ENCODE measurements at regions not wholly inside any gene's neighbourhood (a gene's known extent, or its start where the extent isn't known, plus 50 kb on each side); places are given as distances from the start of the nearest gene placed in this dataset.

- Histone ChIP-seq H3K9me3 (ENCODE audit: control insufficient read depth, low read length) (no peaks in the 10 kb centered on the region), H3K4me3 (ENCODE audit: insufficient read depth, low read depth, low read length, poor library complexity, severe bottlenecking) (no peak overlapping the region), H3K36me3 (ENCODE audit: control insufficient read depth, insufficient read depth, low read length) (no peaks in the 10 kb centered on the region), H3K4me1 (ENCODE audit: control insufficient read depth, insufficient read depth, low read length, poor library complexity, severe bottlenecking) (no peaks in the 10 kb centered on the region), H3K27me3 (replicated peaks; ENCODE audit: control insufficient read depth, insufficient read depth, low read length, poor library complexity, severe bottlenecking) (no peaks in the 10 kb centered on the region), H3K27ac (ENCODE audit: insufficient read depth, low read length, poor library complexity, severe bottlenecking) (no peak overlapping the region)
- DNase-seq: no peak
Observed at GRCh38 chr13:89733829-89734228, 1613.7 kb upstream of the MIR17HG start.

DNA sequence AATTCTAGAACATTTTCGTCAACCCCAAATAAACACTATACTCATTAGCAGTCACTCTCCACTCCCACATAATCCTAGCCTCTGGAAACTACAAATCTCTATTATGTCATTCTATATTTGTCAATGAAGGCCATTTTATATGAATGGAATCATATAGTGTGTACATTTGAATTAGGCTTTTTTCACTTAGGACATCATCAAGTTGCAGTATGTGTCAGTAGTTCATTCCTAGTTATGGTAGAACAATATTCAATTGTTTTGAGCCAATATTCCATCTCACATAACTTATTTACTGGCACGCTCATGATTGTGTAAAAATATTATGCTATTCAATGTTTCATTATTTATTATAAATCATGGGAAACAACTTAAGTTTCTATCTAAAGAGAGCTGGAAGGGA is 1610.4 kb upstream of the MIR17HG start:
- Histone ChIP-seq H3K4me3 (ENCODE audit: insufficient read depth, low read depth, low read length, poor library complexity, severe bottlenecking) (no peak overlapping the region), H3K4me1 (ENCODE audit: control insufficient read depth, insufficient read depth, low read length, poor library complexity, severe bottlenecking) (no peaks in the 10 kb centered on the region), H3K9me3 (ENCODE audit: control insufficient read depth, low read length) (no peaks in the 10 kb centered on the region), H3K27me3 (replicated peaks; ENCODE audit: control insufficient read depth, insufficient read depth, low read length, poor library complexity, severe bottlenecking) (no peaks in the 10 kb centered on the region), H3K27ac (ENCODE audit: insufficient read depth, low read length, poor library complexity, severe bottlenecking) (no peak overlapping the region), H3K36me3 (ENCODE audit: control insufficient read depth, insufficient read depth, low read length) (no peaks in the 10 kb centered on the region)
- DNase-seq: no peak

GRCh38 chr13:89738072-89738471 is 1609.4 kb upstream of the MIR17HG start:
- no peak overlapping the region for H3K27ac ChIP-seq (ENCODE audit: insufficient read depth, low read length, poor library complexity, severe bottlenecking)
- no peak overlapping the region for H3K4me3 ChIP-seq (ENCODE audit: insufficient read depth, low read depth, low read length, poor library complexity, severe bottlenecking)
- H3K9me3 ChIP-seq (ENCODE audit: control insufficient read depth, low read length): no peaks in the 10 kb centered on the region
- no peak for DNase-seq
- no peaks in the 10 kb centered on the region for H3K27me3 ChIP-seq (replicated peaks; ENCODE audit: control insufficient read depth, insufficient read depth, low read length, poor library complexity, severe bottlenecking)
- H3K36me3 ChIP-seq (ENCODE audit: control insufficient read depth, insufficient read depth, low read length): no peaks in the 10 kb centered on the region
- no peaks in the 10 kb centered on the region for H3K4me1 ChIP-seq (ENCODE audit: control insufficient read depth, insufficient read depth, low read length, poor library complexity, severe bottlenecking)

- no peaks in the 10 kb centered on the region for H3K27me3 ChIP-seq (replicated peaks; ENCODE audit: control insufficient read depth, insufficient read depth, low read length, poor library complexity, severe bottlenecking)
- no peaks in the 10 kb centered on the region for H3K4me1 ChIP-seq (ENCODE audit: control insufficient read depth, insufficient read depth, low read length, poor library complexity, severe bottlenecking)
- H3K27ac ChIP-seq (ENCODE audit: insufficient read depth, low read length, poor library complexity, severe bottlenecking): no peak overlapping the region
- H3K36me3 ChIP-seq (ENCODE audit: control insufficient read depth, insufficient read depth, low read length): no peaks in the 10 kb centered on the region
- DNase-seq: no peak
- no peaks in the 10 kb centered on the region for H3K9me3 ChIP-seq (ENCODE audit: control insufficient read depth, low read length)
- no peak overlapping the region for H3K4me3 ChIP-seq (ENCODE audit: insufficient read depth, low read depth, low read length, poor library complexity, severe bottlenecking)
Observed at GRCh38 chr13:89740994-89741685, 1606.3 kb upstream of the MIR17HG start.

DNA sequence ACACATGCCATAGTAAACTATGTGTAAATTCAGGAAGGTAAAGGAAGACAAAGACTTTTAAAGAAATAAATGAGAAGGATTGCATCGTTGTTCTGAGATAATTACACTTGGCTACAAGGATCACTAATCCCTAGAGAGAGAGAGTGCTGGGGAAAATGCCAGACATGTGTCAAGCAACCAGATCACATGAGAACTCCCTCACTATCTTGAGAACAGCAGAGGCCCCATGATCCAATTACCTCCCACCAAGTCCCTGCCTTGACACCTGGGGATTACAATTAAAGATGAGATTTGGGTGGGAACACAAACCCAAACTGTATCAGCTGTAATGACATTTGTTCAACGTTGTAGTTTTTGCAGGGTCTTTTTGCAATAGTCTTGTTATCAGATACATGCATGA is 1600.9 kb upstream of the MIR17HG start:
- Histone ChIP-seq H3K9me3 (ENCODE audit: control insufficient read depth, low read length) (no peaks in the 10 kb centered on the region), H3K4me3 (ENCODE audit: insufficient read depth, low read depth, low read length, poor library complexity, severe bottlenecking) (no peak overlapping the region), H3K27ac (ENCODE audit: insufficient read depth, low read length, poor library complexity, severe bottlenecking) (no peak overlapping the region), H3K4me1 (ENCODE audit: control insufficient read depth, insufficient read depth, low read length, poor library complexity, severe bottlenecking) (no peaks in the 10 kb centered on the region), H3K27me3 (replicated peaks; ENCODE audit: control insufficient read depth, insufficient read depth, low read length, poor library complexity, severe bottlenecking) (no peaks in the 10 kb centered on the region), H3K36me3 (ENCODE audit: control insufficient read depth, insufficient read depth, low read length) (no peaks in the 10 kb centered on the region)
- DNase-seq: no peak

DNA sequence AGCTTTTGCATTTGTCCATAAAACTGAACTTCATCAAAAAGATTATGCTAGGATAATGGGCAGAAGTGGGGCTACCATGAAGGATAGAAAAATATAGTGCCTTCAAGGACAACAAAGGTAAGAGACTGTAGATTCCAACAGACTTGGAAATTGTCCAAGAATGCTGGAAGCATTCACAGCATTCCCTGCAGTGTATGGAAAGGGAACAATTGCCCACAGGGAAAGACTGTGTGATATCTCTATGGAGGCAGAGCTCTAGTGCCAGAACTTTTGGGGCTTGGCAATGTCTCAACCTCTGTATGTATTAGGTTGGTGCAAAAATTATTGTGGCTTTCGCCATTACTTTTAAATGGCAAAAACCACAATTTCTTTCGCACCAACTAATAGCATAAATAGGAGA is 1598.8 kb upstream of the MIR17HG start:
- Histone ChIP-seq H3K4me1 (ENCODE audit: control insufficient read depth, insufficient read depth, low read length, poor library complexity, severe bottlenecking) (no peaks in the 10 kb centered on the region), H3K4me3 (ENCODE audit: insufficient read depth, low read depth, low read length, poor library complexity, severe bottlenecking) (no peak overlapping the region), H3K9me3 (ENCODE audit: control insufficient read depth, low read length) (no peaks in the 10 kb centered on the region), H3K36me3 (ENCODE audit: control insufficient read depth, insufficient read depth, low read length) (no peaks in the 10 kb centered on the region), H3K27ac (ENCODE audit: insufficient read depth, low read length, poor library complexity, severe bottlenecking) (no peak overlapping the region), H3K27me3 (replicated peaks; ENCODE audit: control insufficient read depth, insufficient read depth, low read length, poor library complexity, severe bottlenecking) (no peaks in the 10 kb centered on the region)
- DNase-seq: no peak

DNA sequence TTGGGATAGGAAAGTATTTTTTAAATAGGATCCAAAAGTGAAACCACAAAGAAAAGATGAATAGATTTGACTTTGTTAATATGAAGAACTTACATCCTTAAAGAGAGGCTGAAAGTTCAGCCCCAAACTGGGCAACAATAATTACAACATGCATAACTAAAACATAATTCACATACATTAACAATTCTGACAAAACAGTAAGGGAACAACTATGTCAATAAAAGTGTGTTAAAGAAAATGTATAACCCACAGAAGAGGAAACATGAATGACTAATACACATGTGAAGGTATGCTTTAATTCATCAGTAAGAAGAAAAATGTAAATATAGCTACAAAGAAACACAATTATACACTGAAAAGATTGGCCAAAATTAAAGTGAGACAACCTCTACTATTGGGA is 1597.6 kb upstream of the MIR17HG start:
- Histone ChIP-seq H3K27ac (ENCODE audit: insufficient read depth, low read length, poor library complexity, severe bottlenecking) (no peak overlapping the region), H3K9me3 (ENCODE audit: control insufficient read depth, low read length) (no peaks in the 10 kb centered on the region), H3K4me1 (ENCODE audit: control insufficient read depth, insufficient read depth, low read length, poor library complexity, severe bottlenecking) (no peaks in the 10 kb centered on the region), H3K4me3 (ENCODE audit: insufficient read depth, low read depth, low read length, poor library complexity, severe bottlenecking) (no peak overlapping the region), H3K36me3 (ENCODE audit: control insufficient read depth, insufficient read depth, low read length) (no peaks in the 10 kb centered on the region), H3K27me3 (replicated peaks; ENCODE audit: control insufficient read depth, insufficient read depth, low read length, poor library complexity, severe bottlenecking) (no peaks in the 10 kb centered on the region)
- DNase-seq: no peak

GRCh38 chr13:89750371-89750770 is 1597.1 kb upstream of the MIR17HG start:
- Histone ChIP-seq H3K9me3 (ENCODE audit: control insufficient read depth, low read length) (no peaks in the 10 kb centered on the region), H3K36me3 (ENCODE audit: control insufficient read depth, insufficient read depth, low read length) (no peaks in the 10 kb centered on the region), H3K4me1 (ENCODE audit: control insufficient read depth, insufficient read depth, low read length, poor library complexity, severe bottlenecking) (no peaks in the 10 kb centered on the region), H3K4me3 (ENCODE audit: insufficient read depth, low read depth, low read length, poor library complexity, severe bottlenecking) (no peak overlapping the region), H3K27me3 (replicated peaks; ENCODE audit: control insufficient read depth, insufficient read depth, low read length, poor library complexity, severe bottlenecking) (no peaks in the 10 kb centered on the region), H3K27ac (ENCODE audit: insufficient read depth, low read length, poor library complexity, severe bottlenecking) (no peak overlapping the region)
- DNase-seq: no peak

- H3K9me3 ChIP-seq (ENCODE audit: control insufficient read depth, low read length): no peaks in the 10 kb centered on the region
- no peaks in the 10 kb centered on the region for H3K4me1 ChIP-seq (ENCODE audit: control insufficient read depth, insufficient read depth, low read length, poor library complexity, severe bottlenecking)
- no peak overlapping the region for H3K4me3 ChIP-seq (ENCODE audit: insufficient read depth, low read depth, low read length, poor library complexity, severe bottlenecking)
- no peak overlapping the region for H3K27ac ChIP-seq (ENCODE audit: insufficient read depth, low read length, poor library complexity, severe bottlenecking)
- H3K27me3 ChIP-seq (replicated peaks; ENCODE audit: control insufficient read depth, insufficient read depth, low read length, poor library complexity, severe bottlenecking): no peaks in the 10 kb centered on the region
- no peaks in the 10 kb centered on the region for H3K36me3 ChIP-seq (ENCODE audit: control insufficient read depth, insufficient read depth, low read length)
- no peak for DNase-seq
Observed at GRCh38 chr13:89751432-89751930, 1596.0 kb upstream of the MIR17HG start.

GRCh38 chr13:89752394-89752793 is 1595.1 kb upstream of the MIR17HG start:
- DNase-seq: no peak
- no peaks in the 10 kb centered on the region for H3K36me3 ChIP-seq (ENCODE audit: control insufficient read depth, insufficient read depth, low read length)
- no peaks in the 10 kb centered on the region for H3K9me3 ChIP-seq (ENCODE audit: control insufficient read depth, low read length)
- no peaks in the 10 kb centered on the region for H3K27me3 ChIP-seq (replicated peaks; ENCODE audit: control insufficient read depth, insufficient read depth, low read length, poor library complexity, severe bottlenecking)
- H3K4me3 ChIP-seq (ENCODE audit: insufficient read depth, low read depth, low read length, poor library complexity, severe bottlenecking): no peak overlapping the region
- H3K27ac ChIP-seq (ENCODE audit: insufficient read depth, low read length, poor library complexity, severe bottlenecking): no peak overlapping the region
- H3K4me1 ChIP-seq (ENCODE audit: control insufficient read depth, insufficient read depth, low read length, poor library complexity, severe bottlenecking): no peaks in the 10 kb centered on the region

All from effector memory CD4-positive, alpha-beta T cell (primary cell).